ENCODE measurements at regions not wholly inside any gene's neighbourhood (a gene's known extent, or its start where the extent isn't known, plus 50 kb on each side); places are given as distances from the start of the nearest gene placed in this dataset.
"Not testable (repeated sequence)": the region's sequence is repeated elsewhere in the genome, so short reads cannot be mapped to it uniquely, and the experiment has no call there.

- no peak for ATAC-seq
- intact Hi-C loops (cut with DNase I), result no loop called here
- no peak for DNase-seq (ENCODE audit: missing footprints)
These were observed 222.7 kb downstream of the CYB561 start for GRCh38 chr17:63223212-63223911.

- DNase-seq (ENCODE audit: missing footprints) (no peak), ATAC-seq (no peak)
- intact Hi-C loops (cut with DNase I), result no loop called here
These were observed 221.5 kb downstream of the CYB561 start for GRCh38 chr17:63224644-63225043.

- DNase-seq (ENCODE audit: missing footprints); intact Hi-C loops (cut with DNase I); ATAC-seq: not testable (repeated sequence)
These were observed 219.4 kb downstream of the CYB561 start for GRCh38 chr17:63226720-63227119.

- DNase-seq (ENCODE audit: missing footprints); ATAC-seq; intact Hi-C loops (cut with DNase I): not testable (repeated sequence)
These were observed 215.0 kb downstream of the CYB561 start for GRCh38 chr17:63231015-63231620.

- intact Hi-C loops (cut with DNase I), result no loop called here
- DNase-seq (ENCODE audit: missing footprints) (no peak), ATAC-seq (no peak)
These were observed 213.4 kb downstream of the CYB561 start for GRCh38 chr17:63232565-63233310.

- DNase-seq (ENCODE audit: missing footprints) (no peak), ATAC-seq (no peak)
- intact Hi-C loops (cut with DNase I), result no loop called here
These were observed 206.0 kb downstream of the CYB561 start for GRCh38 chr17:63240106-63240505.

- no peak for DNase-seq (ENCODE audit: missing footprints)
- no peak for ATAC-seq
- intact Hi-C loops (cut with DNase I), result no loop called here
These were observed 199.8 kb downstream of the CYB561 start for GRCh38 chr17:63246344-63246743.

GRCh38 chr17:63247706-63248105 lies 198.4 kb downstream of the CYB561 start:
- intact Hi-C loops (cut with DNase I), result no loop called here
- no peak for DNase-seq (ENCODE audit: missing footprints)
- no peak for ATAC-seq

- intact Hi-C loops (cut with DNase I), result no loop called here
- ATAC-seq (no peak), DNase-seq (ENCODE audit: missing footprints) (no peak)
These were observed 196.7 kb downstream of the CYB561 start for GRCh38 chr17:63249256-63250004.

GRCh38 chr17:63250830-63251229 lies 195.3 kb downstream of the CYB561 start:
- peak; percentile 75 for ATAC-seq
- DNase-seq (ENCODE audit: missing footprints), result no peak
- intact Hi-C loops (cut with DNase I), result no loop called here

GRCh38 chr17:63258785-63259184 lies 187.3 kb downstream of the CYB561 start:
- ATAC-seq (no peak), DNase-seq (ENCODE audit: missing footprints) (no peak)
- intact Hi-C loops (cut with DNase I), result no loop called here

- ATAC-seq, result no peak
- intact Hi-C loops (cut with DNase I), result no loop called here
- no peak for DNase-seq (ENCODE audit: missing footprints)
These were observed 183.2 kb downstream of the CYB561 start for GRCh38 chr17:63262751-63263476.

GRCh38 chr17:63265526-63265925 lies 180.6 kb downstream of the CYB561 start:
- ATAC-seq, result no peak
- intact Hi-C loops (cut with DNase I), result no loop called here
- DNase-seq (ENCODE audit: missing footprints), result no peak

- no peak for ATAC-seq
- DNase-seq (ENCODE audit: missing footprints), result no peak
- intact Hi-C loops (cut with DNase I), result no loop called here
These were observed 178.3 kb downstream of the CYB561 start for GRCh38 chr17:63267846-63268245.

GRCh38 chr17:63268827-63269226 lies 177.3 kb downstream of the CYB561 start:
- intact Hi-C loops (cut with DNase I), result no loop called here
- DNase-seq (ENCODE audit: missing footprints), result no peak
- ATAC-seq, result no peak

GRCh38 chr17:63270610-63271009 lies 175.5 kb downstream of the CYB561 start:
- intact Hi-C loops (cut with DNase I), result loop anchor here (5.0 kb wide), 1 partner anchor 132 kb away; no protein-coding TSS in a partner anchor
- no peak for DNase-seq (ENCODE audit: missing footprints)
- no peak for ATAC-seq

- DNase-seq (ENCODE audit: missing footprints) (no peak), ATAC-seq (peak; percentile 80)
These were observed 172.0 kb downstream of the CYB561 start for GRCh38 chr17:63274146-63274545.

GRCh38 chr17:63275318-63275970 lies 170.7 kb downstream of the CYB561 start:
- no peak for DNase-seq (ENCODE audit: missing footprints)
- peak; percentile 79 for ATAC-seq
- intact Hi-C loops (cut with DNase I), result no loop called here

More at GRCh38 chr17:63274146-63274545, 172.0 kb downstream of the CYB561 start:
- intact Hi-C loops (cut with DNase I), result loop anchor here (5.0 kb wide), 1 partner anchor 128 kb away; no protein-coding TSS in a partner anchor
